Suppressor macrophage (primary cell): ENCODE measurements at regions not wholly inside any gene's neighbourhood (a gene's known extent, or its start where the extent isn't known, plus 50 kb on each side); places are given as distances from the start of the nearest gene placed in this dataset.

Experiments used
- DNase-seq, 4 experiments: peaks; one replicate each; pipeline ENCODE4 v3.0.0-alpha.2; 2020 to 2022

DNA sequence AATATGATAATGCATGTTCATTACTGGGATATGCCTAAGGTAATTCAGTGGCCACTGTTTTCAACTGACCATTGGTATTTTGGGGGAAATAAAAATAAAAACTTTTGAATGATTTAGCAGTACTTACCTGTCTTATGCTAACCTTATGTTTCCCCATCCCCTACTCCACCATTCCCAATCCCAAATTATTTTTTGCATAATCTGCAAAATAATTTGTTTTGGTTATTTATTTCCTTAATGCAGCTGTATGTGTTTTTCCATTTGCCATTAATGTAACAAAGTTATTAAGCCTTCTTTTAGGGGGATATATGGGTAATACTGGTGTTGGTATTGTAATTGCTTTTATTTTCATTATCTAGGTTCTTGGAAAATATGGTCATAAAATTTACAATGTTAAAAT, 213.9 kb upstream of the GULP1 start:
- DNase-seq, result no peak

DNA sequence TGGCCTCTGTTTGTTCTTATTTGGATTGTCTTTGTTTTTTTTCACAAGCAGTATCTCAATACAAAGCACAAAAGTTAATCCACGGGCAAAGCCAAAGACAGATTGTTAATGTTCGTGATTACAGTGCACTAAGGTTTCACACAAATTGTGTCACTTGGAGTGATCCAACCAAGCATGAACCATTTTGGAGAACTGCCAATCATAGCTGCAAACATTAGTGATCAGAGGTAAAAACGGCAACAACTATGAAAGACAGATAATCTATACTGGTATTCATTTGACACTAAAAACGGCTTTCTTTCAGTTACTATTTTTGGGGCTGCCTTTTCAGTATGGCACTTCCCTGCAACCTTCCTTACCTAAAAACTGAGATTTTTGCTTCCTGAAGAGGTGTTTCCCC, 213.1 kb upstream of the GULP1 start:
- no peak for DNase-seq

GRCh38 chr2:188079196-188079595, 212.5 kb upstream of the GULP1 start:
- no peak for DNase-seq

GRCh38 chr2:188085421-188085820, 206.3 kb upstream of the GULP1 start:
- no peak for DNase-seq

- DNase-seq, result no peak
These were observed 201.8 kb upstream of the GULP1 start for GRCh38 chr2:188089901-188090300.

- no peak for DNase-seq
These were observed 200.5 kb upstream of the GULP1 start for GRCh38 chr2:188091220-188091619.

- no peak for DNase-seq
These were observed 198.9 kb upstream of the GULP1 start for GRCh38 chr2:188092734-188093133.

DNA sequence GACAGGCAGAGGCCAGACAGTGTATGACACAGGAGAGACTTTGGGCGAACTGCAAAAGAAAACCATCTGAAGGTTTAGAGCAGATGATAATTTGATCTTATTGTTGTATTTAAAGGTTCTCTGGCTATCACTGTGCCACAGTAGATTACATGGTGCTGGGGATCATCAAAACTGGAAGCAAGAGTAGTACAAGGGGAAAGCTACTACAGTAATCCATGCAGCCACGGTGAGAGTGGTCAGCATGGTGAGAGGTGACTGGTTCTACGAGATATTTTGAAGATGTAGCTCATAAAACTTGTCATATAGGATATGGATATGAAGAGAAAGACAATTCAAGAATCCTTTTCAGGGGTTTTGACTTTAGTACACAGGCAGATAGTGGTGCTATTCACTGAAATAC, 194.8 kb upstream of the GULP1 start:
- DNase-seq, result no peak

GRCh38 chr2:188102881-188103280, 188.8 kb upstream of the GULP1 start:
- no peak for DNase-seq

GRCh38 chr2:188114014-188114413, 177.7 kb upstream of the GULP1 start:
- DNase-seq, result no peak

GRCh38 chr2:188117706-188118105, 174.0 kb upstream of the GULP1 start:
- no peak for DNase-seq

- DNase-seq, result no peak
These were observed 173.2 kb upstream of the GULP1 start for GRCh38 chr2:188118431-188118830.

GRCh38 chr2:188119112-188119838, 172.4 kb upstream of the GULP1 start:
- DNase-seq, result no peak

DNA sequence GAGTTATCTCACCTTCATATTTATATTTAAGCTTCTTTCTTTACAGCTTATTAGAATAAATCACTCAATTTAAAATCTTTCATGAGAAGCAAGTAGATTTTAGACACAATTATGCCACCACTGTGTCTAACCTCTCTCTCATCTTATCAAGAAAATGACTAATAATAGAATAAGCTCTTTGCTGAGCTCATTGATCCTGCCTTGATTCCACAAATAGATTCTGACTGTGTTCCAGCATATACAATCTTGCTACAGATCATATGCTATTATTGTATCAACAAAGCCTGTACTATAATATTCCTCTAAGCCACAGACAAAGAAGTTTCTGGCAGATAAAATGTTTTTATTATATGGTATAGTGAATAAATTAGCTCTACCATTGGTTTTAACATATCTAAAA, 168.7 kb upstream of the GULP1 start:
- DNase-seq, result no peak

DNA sequence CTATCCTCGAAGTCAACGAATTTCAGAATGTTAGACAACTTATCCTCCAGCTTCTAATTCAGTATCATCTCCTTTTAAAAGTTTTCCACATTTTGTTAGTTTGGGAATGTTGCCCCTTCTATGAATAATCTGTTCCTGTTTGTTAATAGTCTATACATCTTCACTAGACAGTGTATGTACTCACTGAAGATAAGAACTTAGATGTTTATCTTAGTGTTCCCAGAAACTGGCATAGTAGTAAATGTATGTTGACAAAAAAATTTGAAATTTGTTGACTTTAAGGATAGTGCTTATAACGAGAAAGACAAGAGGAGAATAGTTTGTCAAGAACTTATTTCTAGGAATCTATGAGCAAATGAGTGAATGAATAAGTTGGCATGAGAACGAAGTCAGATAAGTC, 162.0 kb upstream of the GULP1 start:
- no peak for DNase-seq

- DNase-seq, result no peak
These were observed 161.4 kb upstream of the GULP1 start for GRCh38 chr2:188130317-188130716.

GRCh38 chr2:188131281-188131680, 160.4 kb upstream of the GULP1 start:
- no peak for DNase-seq

- no peak for DNase-seq
These were observed 159.3 kb upstream of the GULP1 start for GRCh38 chr2:188132385-188132784.

GRCh38 chr2:188134241-188134640, 157.4 kb upstream of the GULP1 start:
- no peak for DNase-seq

GRCh38 chr2:188138313-188138712, 153.4 kb upstream of the GULP1 start:
- DNase-seq, result no peak

DNA sequence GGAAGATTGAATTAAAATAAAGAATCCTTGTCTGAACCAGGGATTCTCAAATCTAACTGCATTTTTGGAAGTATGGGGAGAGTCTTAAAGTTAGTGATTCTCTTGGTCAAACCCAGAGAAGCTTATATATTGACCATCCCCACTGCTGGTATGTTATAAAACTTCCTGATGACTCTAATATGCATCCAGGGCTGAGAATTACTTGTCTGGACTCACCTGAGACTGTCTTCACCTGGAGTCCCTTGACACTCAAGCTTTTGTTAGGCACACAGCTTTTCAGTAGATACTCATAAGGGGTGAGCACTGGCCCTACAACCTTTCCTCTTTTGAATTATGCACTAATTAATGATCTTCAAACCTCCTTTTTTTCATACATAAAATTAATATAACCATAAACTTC, 149.6 kb upstream of the GULP1 start:
- DNase-seq, result no peak

DNA sequence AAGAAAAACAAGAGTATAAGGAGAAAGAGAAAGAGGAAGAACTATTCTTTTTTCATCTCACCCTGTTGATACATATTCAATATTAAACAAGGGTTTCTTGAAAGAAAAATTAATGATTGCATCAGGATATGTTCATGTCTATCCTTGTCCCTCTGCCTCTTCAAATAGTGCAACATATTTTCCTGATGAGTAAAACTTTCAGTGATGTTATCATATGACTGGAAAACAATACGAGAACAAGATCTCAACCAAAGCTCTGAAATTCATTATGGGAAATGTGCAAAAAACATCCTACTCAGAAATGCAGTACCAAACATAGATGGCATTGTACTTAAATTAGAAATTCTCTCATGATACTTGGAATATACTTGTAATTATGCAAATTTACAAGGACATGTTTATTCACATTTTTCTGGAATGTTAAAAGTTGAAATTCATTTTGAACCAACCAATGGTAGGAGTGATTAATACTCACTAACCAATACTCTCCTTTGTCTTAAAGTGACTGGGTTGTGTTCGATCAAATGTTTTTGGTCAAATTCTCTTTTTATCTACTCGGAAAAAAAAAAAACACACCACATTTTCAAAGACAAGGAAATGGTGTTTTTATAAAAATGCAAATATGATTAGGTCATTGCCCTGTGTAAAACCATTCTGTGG, 148.9 kb upstream of the GULP1 start:
- no peak for DNase-seq

DNA sequence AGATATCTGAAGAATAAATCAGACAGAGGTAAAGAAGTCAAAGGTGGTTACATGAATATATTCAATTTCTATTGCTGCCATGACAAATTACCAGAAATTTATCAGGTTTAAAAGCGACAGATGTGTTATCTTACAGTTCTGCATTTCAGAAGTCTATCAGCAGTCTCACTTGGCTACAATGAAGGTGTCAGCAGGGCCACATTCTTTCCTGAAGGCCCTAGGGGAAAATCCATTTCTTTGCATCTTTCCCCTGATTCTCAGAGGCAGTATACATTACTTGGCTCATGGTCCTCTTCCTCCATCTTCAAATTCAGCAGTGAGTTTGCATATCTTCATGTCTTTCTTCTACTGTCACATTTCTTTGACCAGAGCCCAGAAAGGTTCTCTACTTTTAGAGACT, 145.8 kb upstream of the GULP1 start:
- DNase-seq, result no peak

GRCh38 chr2:188146888-188147287, 144.8 kb upstream of the GULP1 start:
- DNase-seq, result no peak

GRCh38 chr2:188151670-188152069, 140.0 kb upstream of the GULP1 start:
- DNase-seq, result no peak
